ENCODE measurements at regions not wholly inside any gene's neighbourhood (a gene's known extent, or its start where the extent isn't known, plus 50 kb on each side); places are given as distances from the start of the nearest gene placed in this dataset.

- Histone ChIP-seq H3K4me2 (ENCODE audit: insufficient read depth in 1 of 2, low read depth in 2 of 2, low read length in 2 of 2) (no peak overlapping the region), H2BK5ac (ENCODE audit: low read depth, low read length) (no peak overlapping the region), H3K27me3 (replicated peaks in 1 of 4; ENCODE audit: control insufficient read depth in 3 of 4, extremely low read depth in 1 of 4, insufficient read depth in 3 of 4, low read length in 3 of 4) (no peaks in the 10 kb centered on the region), H2AFZ (ENCODE audit: low read length) (no peak overlapping the region), H2BK120ac (replicated peaks; ENCODE audit: low read depth, low read length) (no peak overlapping the region), H3K18ac (ENCODE audit: extremely low read depth, low read length) (no peak overlapping the region), H3K23me2 (ENCODE audit: low read depth, low read length) (no peaks in the 10 kb centered on the region), H4K5ac (ENCODE audit: insufficient read length, low read depth, low read length) (no peak overlapping the region), H3K23ac (ENCODE audit: insufficient read length) (no peak overlapping the region), H3K36me3 (ENCODE audit: control insufficient read depth in 2 of 4, insufficient read depth in 4 of 4, low read length in 3 of 4) (no peaks in the 10 kb centered on the region), H3K27ac (ENCODE audit: low read depth, low read length) (no peak overlapping the region), H3K9ac (replicated peaks in 1 of 4; ENCODE audit: extremely low read depth in 1 of 4, low read depth in 3 of 4, low read length in 3 of 4) (no peak overlapping the region), H4K20me1 (replicated peaks in 1 of 2; ENCODE audit: control insufficient read depth in 1 of 2, insufficient read depth in 2 of 2, low read length in 2 of 2) (no peaks in the 10 kb centered on the region), H3K9me3 (ENCODE audit: insufficient read depth in 2 of 2, low read depth in 1 of 2, low read length in 1 of 2) (no peaks in the 10 kb centered on the region), H3K4me1 (replicated peaks in 1 of 4; ENCODE audit: control insufficient read depth in 3 of 4, insufficient read depth in 4 of 4, low read length in 3 of 4) (no peaks in the 10 kb centered on the region), H4K91ac (replicated peaks; ENCODE audit: insufficient read length, low read length) (no peak overlapping the region), H3K79me2 (ENCODE audit: control insufficient read depth in 1 of 2, insufficient read depth in 2 of 2, low read length in 2 of 2) (no peaks in the 10 kb centered on the region), H2AK5ac (ENCODE audit: low read depth, low read length) (no peak overlapping the region), H3K4ac (replicated peaks; ENCODE audit: insufficient read length, low read depth, low read length) (no peak overlapping the region), H4K8ac (ENCODE audit: extremely low read depth, insufficient read depth, low read length) (no peak overlapping the region; the same call in 1 of the 2 replicates), H3K79me1 (ENCODE audit: low read depth, low read length) (no peaks in the 10 kb centered on the region), H2BK12ac (ENCODE audit: low read depth, low read length) (no peak overlapping the region), H2BK15ac (ENCODE audit: low read length) (no peak overlapping the region), H3K56ac (replicated peaks; ENCODE audit: insufficient read length, low read depth, low read length) (no peak overlapping the region), H2BK20ac (ENCODE audit: low read length) (no peak overlapping the region), H3K4me3 (ENCODE audit: extremely low read depth in 1 of 4, insufficient read depth in 2 of 4, low read depth in 3 of 4, low read length in 4 of 4) (no peak overlapping the region), H3K14ac (ENCODE audit: insufficient read length) (no peak overlapping the region)
- no peak for TF ChIP-seq SAP30 (IDR thresholded peaks at IDR 0.05; ENCODE audit: insufficient read depth, insufficient replicate concordance, low read length)
- TF ChIP-seq RXRA (IDR thresholded peaks at IDR 0.05; ENCODE audit: insufficient read depth, low read depth, low read length): no peak
- TF ChIP-seq BACH1 (IDR thresholded peaks at IDR 0.05; ENCODE audit: low read length): no peak
- TF ChIP-seq ATF3 (IDR thresholded peaks at IDR 0.05; ENCODE audit: insufficient read depth, low read depth, low read length): no peak
- ChIA-PET CTCF (ENCODE audit: partially characterized antibody) (no interaction called here), POLR2A (ENCODE audit: partially characterized antibody) (no interaction called here)
- DNase-seq (ENCODE audit: low read depth in 1 of 2, low spot score in 2 of 2) (no peak), FAIRE-seq (no peak)
- 89% methylated on average over 1 of the region's 1 CpG; no CpG with 5 or more reads in 1 of the 2 experiments for WGBS, 2 experiments (ENCODE audit: extremely low coverage in 1 of 2, insufficient coverage in 1 of 2, insufficient read length in 1 of 2, insufficient replicate concordance in 2 of 2, low coverage in 1 of 2, low lambda C conversion rate in 2 of 2, missing lambda C conversion rate in 1 of 2)
Observed at GRCh38 chr5:10812218-10812617, 51.2 kb upstream of the DAP start.

All from H1 (cell line).